OCI-LY1 (cell line): ENCODE measurements at regions not wholly inside any gene's neighbourhood (a gene's known extent, or its start where the extent isn't known, plus 50 kb on each side); places are given as distances from the start of the nearest gene placed in this dataset.

Experiments used
- EZH2 ChIP-seq: fragments of 200-600 bp; sonication (generic), shearing (Covaris generic); IDR thresholded peaks from 2 replicates; pipeline ENCODE4 v1.8.0; 2017; ENCODE audit warnings: borderline replicate concordance, mixed run types, mild to moderate bottlenecking, antibody characterized with exemption, low read length, moderate library complexity, mixed read lengths
- TF ChIP-seq, protein P1 (sequence below): fragments of 200-600 bp; sonication (generic), shearing (Covaris generic); IDR thresholded peaks from 2 replicates; pipeline ENCODE4 v1.5.1; 2017; ENCODE audit warnings: mild to moderate bottlenecking, antibody characterized with exemption, low read length, moderate library complexity, mixed read lengths

DNA sequence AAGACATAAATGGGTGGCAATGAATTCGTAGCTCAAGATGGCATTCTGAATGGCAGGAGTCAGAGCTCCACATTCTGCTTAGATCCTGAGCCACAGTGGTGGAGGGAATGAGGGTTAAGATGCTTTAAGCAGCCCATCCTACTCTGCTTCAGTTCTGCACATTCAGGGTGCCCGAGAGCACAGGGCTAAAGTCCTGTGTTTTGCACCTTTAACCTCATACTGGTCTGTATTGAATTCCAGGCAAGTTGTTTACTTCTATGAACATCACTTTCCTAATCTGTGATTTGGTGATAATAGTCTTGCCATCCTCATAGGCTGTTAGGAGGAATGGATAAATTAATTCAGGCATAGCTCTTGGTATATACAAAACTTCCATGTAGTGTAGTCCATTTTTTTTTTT lies 321.6 kb upstream of the CD180 start:
- TF ChIP-seq, protein P1, sequence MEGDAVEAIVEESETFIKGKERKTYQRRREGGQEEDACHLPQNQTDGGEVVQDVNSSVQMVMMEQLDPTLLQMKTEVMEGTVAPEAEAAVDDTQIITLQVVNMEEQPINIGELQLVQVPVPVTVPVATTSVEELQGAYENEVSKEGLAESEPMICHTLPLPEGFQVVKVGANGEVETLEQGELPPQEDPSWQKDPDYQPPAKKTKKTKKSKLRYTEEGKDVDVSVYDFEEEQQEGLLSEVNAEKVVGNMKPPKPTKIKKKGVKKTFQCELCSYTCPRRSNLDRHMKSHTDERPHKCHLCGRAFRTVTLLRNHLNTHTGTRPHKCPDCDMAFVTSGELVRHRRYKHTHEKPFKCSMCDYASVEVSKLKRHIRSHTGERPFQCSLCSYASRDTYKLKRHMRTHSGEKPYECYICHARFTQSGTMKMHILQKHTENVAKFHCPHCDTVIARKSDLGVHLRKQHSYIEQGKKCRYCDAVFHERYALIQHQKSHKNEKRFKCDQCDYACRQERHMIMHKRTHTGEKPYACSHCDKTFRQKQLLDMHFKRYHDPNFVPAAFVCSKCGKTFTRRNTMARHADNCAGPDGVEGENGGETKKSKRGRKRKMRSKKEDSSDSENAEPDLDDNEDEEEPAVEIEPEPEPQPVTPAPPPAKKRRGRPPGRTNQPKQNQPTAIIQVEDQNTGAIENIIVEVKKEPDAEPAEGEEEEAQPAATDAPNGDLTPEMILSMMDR, result no peak
- TF ChIP-seq EZH2, result no peak
